CD4-positive, alpha-beta T cell treated with Interleukin-17A for 4 hours (primary cell): ENCODE measurements at regions not wholly inside any gene's neighbourhood (a gene's known extent, or its start where the extent isn't known, plus 50 kb on each side); places are given as distances from the start of the nearest gene placed in this dataset.

Source experiments
- DNase-seq: peaks from one replicate; pipeline ENCODE4 v3.0.0-alpha.2; 2020; ENCODE audit warnings: mixed read lengths

- no peak for DNase-seq
Observed at GRCh38 chr17:77449373-77449907, 308.7 kb downstream of the SEC14L1 start.

DNA sequence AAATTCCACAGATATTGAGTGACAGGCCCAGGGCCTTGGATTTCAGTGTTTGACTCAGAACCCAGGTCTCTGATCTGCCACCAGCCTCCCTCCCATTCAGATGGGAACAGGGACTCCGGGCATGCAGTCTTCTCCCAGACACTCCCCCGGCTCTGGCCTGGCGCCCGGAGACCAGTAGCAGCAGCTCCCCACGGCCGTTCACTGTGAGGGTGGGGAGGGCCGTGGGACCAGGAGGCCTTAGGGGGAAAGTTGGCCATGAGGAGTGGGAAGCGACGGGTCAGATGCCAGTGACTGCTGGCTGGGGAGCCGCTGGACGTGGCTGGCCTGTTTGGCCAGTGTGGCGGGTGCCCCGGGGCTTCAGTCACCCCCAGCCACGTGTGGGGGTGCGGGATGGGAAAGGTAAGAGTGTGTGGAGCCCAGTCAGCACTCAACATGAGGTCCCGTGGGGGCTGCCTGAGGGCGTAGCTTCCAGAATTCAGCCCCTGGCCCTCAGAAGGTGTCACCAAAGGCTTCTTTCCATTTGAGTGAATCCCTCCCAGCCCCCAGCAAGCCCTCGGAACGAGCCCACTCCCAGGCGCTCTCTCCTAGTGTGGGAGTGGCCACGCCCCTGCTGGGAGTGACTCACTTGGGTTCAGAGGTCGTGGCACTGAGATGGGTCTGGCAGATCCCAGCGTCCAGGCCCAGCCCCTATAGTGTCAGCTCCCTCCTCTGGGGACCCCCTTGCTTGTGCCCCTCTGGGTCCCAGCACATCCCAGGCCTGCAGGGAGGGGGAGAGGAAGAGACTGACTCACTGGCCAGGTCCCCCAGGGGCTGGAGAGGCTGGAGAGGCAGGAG, 309.4 kb downstream of the SEC14L1 start:
- DNase-seq = peak; percentile 75

GRCh38 chr17:77450742-77451244, 310.0 kb downstream of the SEC14L1 start:
- no peak for DNase-seq

DNA sequence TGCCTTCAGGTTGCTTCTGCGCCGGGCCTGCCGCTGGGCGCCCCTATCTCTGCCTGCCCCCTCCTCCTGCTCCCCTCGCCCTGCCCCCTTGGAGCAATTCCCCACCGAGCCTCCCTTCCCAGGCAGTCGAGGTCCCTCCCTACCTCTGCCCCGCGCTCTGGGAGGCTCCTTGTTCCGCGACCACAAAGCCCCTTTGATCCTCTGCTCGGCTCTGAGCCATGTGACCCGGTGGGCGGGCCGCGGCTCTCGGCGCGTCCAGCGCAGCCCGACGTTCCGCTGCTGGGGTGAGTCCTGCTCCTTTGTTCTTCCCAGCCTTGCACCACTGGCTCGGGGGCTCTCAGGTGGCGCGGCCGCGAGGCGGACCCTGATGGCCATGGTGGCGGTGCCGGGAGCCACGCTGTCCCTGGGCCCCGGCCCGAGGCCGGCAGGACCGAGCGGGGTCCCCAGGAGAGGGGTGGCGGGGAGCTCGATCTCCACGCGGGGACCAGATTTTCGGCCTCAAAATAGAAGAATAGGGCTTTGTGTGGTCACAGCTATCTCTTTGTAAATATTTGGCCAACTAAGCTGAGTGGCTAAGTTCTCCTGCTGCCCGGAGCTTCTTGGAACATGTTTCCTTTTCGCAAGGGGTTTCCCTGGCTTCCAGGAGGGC, 310.6 kb downstream of the SEC14L1 start:
- DNase-seq = peak; percentile 84

DNA sequence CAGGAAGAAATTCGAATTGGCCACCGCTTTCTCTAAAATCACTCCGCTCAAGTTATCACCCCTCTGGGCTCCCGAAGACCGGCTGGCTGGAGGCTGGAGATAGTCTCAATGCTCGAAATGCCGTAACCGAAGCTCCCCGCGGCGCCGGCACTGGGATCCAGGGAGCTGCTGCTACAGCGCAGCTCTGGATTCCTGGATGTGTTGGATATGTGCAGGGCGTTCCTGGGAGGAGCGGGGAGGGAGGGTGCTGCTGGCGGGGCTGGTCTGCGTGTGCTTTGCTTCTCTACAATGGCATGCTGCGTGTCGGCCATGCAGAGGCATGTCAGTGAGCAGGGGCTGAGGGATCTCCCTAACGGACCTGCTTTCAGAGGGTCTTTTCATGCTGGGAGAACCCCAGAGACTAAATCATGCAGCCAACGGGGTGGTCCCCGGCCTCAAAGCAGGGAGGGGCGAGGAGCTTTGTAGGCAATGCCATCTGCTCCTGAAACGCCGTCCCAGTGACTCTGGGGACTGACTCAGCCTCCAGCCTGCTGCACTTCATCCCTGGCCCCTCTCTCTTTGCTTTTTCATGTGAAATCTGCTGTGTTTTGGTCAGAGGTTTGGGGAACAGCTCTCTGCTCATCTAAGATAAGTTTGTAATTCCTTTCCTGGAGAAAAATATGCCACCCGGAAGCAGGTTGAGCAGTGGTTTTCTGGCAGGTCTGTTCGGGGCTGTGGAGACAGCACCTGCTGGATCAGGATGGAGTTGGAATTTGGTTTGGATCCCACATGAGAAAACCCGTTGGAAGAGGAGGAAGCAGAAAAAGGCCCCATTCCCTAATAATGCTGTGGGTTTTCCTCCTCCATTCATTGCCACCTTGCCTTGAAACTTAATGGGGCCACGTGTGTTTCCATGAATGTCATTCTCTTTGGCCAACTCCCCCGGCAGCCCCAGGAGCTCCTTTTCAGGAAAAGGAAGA, 311.4 kb downstream of the SEC14L1 start:
- peak; percentile 58 for DNase-seq

DNA sequence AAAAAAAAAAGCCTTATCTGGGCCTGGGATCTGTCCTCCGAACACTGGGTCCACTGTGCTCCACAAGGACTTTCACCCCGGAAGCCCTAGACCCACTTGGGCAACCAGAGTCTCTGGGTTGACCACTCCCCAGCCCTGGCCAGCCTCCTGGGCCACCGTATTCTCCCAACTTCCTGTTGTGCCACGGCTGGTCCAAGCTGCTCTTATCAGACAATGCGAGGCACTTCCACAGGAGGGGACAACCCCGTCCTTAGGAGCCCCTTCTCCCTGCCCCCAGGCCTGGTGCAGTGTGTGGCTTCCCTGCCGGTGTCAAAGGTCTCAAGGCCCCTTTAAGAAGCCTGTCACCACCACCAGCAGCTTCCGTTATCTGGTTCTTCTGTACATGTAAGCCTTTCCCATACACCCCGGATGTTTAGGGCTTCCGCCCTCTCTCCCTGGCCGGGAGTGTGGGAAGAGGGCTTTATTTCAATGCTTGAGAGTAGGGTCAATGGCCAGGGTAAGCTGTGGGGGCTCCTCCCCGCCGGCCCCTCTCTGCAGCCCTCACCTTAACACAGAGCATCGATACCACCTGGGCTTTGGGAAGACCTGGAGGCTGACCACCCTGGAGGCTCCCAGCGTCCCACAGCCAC, 313.0 kb downstream of the SEC14L1 start:
- DNase-seq = peak; percentile 75

DNA sequence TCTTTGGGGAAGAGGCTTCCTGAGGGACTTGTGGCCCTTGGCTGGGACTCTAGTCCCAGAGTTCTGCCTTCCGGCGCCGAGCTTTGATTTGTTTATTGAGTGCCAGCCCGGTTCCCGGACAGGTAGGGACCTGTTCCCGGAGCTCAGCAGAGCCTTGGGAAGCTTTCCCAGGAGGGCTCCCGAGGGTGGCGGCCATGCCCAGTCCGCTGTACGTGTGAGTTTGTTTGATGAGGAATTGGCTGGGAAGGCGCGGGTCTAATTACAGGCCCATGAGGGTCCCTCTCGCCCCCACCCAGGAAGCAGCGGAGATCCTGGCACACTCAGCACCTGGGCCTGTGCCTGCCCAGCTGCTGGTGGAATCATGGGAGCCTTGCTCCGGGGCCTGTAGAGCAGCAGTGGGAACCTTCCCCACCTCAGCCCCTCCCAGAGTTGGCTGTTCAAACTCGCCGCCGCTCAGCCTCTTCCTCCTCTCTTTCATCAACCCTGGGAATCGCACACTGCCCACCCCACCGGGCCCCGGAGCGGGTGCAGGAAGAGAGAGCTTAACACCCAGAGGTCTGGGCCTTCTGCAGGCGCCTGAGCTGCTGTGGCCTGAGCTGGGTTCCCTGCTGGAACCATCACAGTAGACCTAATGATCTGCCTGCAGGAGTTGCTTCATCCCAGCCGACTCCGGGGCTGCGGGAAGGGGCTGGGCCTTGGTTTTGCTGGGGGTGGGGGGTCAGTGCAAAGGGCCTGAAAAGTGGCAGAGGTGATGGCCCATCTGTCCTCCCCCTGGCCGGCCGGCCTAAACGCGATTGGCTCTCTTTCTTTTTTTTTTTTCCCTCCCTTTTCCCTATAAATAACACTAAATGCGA, 313.7 kb downstream of the SEC14L1 start:
- DNase-seq = peak; percentile 56

- peak; percentile 57 for DNase-seq
Observed at GRCh38 chr17:77455111-77455890, 314.5 kb downstream of the SEC14L1 start.

GRCh38 chr17:77455891-77456260, 315.1 kb downstream of the SEC14L1 start:
- DNase-seq = no peak

DNA sequence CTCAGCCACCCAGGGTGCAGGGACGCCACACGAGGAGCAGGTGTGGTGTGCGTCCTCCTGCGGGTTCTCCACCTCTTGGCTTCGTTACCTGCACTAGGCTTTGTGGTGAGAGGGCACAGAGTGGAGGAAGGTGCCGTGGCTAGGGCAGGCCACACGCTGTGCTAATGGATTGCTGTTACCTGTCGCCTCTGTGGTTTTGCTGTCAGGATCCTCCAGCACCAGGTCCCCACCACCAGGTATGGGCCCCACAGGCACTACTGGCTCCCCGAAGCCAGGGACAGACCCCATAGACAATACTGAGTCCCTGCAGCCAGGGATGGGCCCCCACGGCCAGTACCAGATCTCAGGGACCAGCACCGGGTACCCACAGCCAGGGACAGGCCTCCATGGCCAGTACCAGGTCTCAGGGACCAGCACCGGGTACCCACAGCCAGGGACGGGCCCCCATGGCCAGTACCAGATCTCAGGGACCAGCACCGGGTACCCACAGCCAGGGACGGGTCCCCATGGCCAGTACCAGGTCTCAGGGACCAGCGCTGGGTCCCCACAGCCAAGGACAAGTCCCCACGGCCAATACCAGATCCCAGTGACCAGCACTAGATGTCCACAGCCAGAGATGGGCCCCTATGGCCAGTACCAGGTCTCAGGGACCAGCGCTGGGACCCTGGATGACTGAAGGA, 315.6 kb downstream of the SEC14L1 start:
- peak; percentile 74 for DNase-seq

DNA sequence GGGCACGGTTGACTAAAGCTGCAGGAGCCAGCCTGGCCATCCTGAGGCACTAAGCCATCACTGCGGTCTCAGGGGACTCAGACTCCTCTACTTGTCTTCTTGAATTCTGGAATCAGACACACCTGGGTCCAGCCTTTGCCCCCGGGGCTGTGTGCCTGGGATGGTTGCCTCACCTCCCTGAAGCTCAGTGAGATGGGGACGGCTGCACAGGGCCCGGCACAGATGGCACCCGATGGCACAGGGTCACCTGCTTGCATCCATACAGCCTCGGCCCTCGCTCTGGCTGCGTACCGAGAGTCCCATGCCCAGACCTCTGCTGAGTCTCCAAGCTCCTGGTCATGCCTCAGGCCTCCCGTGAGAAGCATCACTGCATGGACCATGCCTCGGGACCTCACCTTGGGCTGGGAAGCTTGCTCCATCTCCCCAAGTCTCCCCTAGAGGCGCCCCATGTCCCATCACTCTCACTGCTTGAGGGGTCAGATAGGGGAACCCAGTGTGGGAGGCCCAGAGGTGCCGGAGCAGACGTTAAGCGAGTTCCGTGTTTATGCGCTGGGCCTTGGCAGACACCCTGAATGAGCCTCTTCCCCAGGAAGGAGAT, 316.3 kb downstream of the SEC14L1 start:
- peak; percentile 63 for DNase-seq

- DNase-seq = peak; percentile 50
Observed at GRCh38 chr17:77457572-77458201, 316.9 kb downstream of the SEC14L1 start.

DNA sequence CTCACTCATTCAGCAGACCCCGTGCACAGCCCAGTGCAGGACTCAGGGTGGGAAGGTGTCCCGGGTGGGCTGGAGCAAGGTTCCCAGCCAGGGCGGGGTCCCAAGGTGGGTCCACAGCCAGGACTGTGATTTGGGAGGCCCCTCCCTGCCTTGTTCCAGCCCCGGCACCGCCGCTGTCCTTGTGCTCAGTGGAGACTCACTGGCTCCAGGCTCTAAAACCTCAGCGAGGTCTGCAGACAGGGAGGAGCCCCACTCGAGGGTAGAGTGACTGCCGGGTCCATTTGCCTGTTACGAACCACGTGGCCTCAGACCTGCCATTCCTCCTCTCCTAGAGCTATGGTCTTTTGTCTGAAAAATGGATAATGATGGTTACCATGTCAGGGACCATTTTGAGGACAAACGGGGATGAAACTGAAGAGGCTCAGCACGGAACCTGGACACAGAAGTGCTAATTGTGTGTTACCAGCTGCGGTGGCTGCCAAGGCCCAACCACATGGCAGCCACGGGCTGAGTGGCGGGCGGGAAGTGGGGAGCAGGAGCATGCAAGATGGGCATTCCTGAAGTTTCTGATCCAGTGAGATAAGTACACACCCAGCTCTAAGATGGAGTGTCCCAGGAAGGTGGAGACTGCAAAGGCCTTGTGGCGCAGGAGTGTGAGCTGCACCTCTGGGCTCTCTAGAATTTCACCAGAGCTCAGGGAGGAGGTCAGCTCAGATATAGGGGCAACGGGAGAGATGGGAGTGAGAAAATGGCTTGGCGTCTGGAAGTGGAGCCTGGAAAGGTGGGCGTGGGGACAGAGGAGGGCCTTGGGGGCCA, 317.6 kb downstream of the SEC14L1 start:
- DNase-seq = peak; percentile 68

- DNase-seq = peak; percentile 47
Observed at GRCh38 chr17:77459018-77459755, 318.4 kb downstream of the SEC14L1 start.

GRCh38 chr17:77460514-77461046, 319.8 kb downstream of the SEC14L1 start:
- peak; percentile 46 for DNase-seq

- no peak for DNase-seq
Observed at GRCh38 chr17:77461277-77462057, 320.7 kb downstream of the SEC14L1 start.
